Progenitor cell of endocrine pancreas (in vitro differentiated cells): ENCODE measurements at regions not wholly inside any gene's neighbourhood (a gene's known extent, or its start where the extent isn't known, plus 50 kb on each side); places are given as distances from the start of the nearest gene placed in this dataset.

Source experiments
- DNase-seq: peaks from one replicate; pipeline ENCODE4 v3.0.0; 2021; ENCODE audit warnings: low spot score; ENCODE audit not compliant: unreplicated experiment
- H3K27ac Mint-ChIP-seq: 2 replicates; pipeline ENCODE4 v1.8.0; 2021; ENCODE audit warnings: mild to moderate bottlenecking, moderate library complexity, mixed read lengths
- H3K27me3 Mint-ChIP-seq: 2 replicates; pipeline ENCODE4 v1.8.0; 2021; ENCODE audit warnings: mixed read lengths
- H3K36me3 Mint-ChIP-seq: 2 replicates; pipeline ENCODE4 v1.8.0; 2022; ENCODE audit warnings: mixed read lengths; ENCODE audit not compliant: insufficient read depth
- H3K4me1 Mint-ChIP-seq: 2 replicates; pipeline ENCODE4 v1.8.0; 2021; ENCODE audit warnings: low read depth, mixed read lengths
- H3K4me3 Mint-ChIP-seq: 2 replicates; pipeline ENCODE4 v1.8.0; 2021; ENCODE audit warnings: low read depth, mild to moderate bottlenecking, moderate library complexity, mixed read lengths
- H3K9me3 Mint-ChIP-seq: 2 replicates; pipeline ENCODE4 v1.8.0; 2021; ENCODE audit warnings: low read depth, mixed read lengths
- CTCF ChIP-seq: fragments of 200-600 bp; sonication (generic); IDR thresholded peaks from one replicate; pipeline ENCODE4 v1.5.0; 2021; ENCODE audit warnings: antibody characterized with exemption, mild to moderate bottlenecking; ENCODE audit not compliant: unreplicated experiment

DNA sequence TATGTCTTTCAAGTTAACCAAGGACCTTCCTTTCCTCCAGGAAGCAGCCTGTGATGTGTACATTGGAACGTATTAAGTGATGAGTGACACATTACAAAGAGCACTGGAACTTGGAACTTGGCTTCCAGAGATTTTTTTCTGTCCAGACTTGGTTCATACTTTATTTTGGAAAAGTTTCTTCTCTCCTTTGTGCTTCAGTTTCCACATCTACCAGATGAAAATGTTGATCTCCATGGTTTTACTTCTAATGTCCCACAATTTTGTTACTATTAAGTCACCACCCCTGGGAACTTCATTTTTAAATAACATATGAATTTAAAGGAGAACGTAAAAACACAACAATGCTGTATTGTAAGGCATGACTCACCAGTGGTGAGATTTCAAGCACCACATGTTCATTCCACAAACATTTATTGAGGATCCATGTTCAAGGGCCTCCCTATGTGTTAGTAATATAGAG lies 290.7 kb upstream of the LMCD1 start:
- TF ChIP-seq CTCF, result no peak
- Mint-ChIP-seq H3K27me3 (no peaks in the 10 kb centered on the region), H3K36me3 (no peaks in the 10 kb centered on the region), H3K4me1 (peaks cover 6% of the 10 kb centered on the region), H3K4me3 (no peak overlapping the region), H3K9me3 (peaks cover 3% of the 10 kb centered on the region), H3K27ac (no peak overlapping the region)
- DNase-seq, result no peak

- no peaks in the 10 kb centered on the region for H3K27me3 Mint-ChIP-seq
- TF ChIP-seq CTCF, result no peak
- H3K9me3 Mint-ChIP-seq, result peaks cover 3% of the 10 kb centered on the region
- H3K4me3 Mint-ChIP-seq, result no peak overlapping the region
- no peaks in the 10 kb centered on the region for H3K4me1 Mint-ChIP-seq
- DNase-seq, result no peak
- no peak overlapping the region for H3K27ac Mint-ChIP-seq
- no peaks in the 10 kb centered on the region for H3K36me3 Mint-ChIP-seq
Measured at GRCh38 chr3:8212794-8213193, 288.8 kb upstream of the LMCD1 start.

DNA sequence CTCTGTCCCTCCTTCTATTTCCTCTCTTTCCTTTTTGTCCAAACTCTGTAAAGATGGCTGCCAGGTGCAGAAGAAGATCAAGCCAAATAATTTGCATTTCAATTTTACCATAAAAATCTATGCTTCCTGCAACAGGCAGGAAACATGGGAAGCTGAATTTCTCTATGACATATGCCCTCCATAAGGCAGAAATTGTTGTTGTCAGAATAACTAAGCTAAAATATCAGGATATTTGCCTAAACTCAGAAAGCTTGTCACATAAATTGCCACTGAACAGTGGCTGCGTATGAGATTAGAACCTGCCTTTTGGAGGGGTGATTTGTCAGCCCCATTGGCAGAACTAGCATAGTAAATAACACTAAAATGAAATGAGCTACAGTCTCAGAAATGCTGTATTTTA lies 288.3 kb upstream of the LMCD1 start:
- TF ChIP-seq CTCF, result no peak
- H3K4me3 Mint-ChIP-seq, result no peak overlapping the region
- no peaks in the 10 kb centered on the region for H3K27me3 Mint-ChIP-seq
- no peaks in the 10 kb centered on the region for H3K9me3 Mint-ChIP-seq
- no peaks in the 10 kb centered on the region for H3K4me1 Mint-ChIP-seq
- no peaks in the 10 kb centered on the region for H3K36me3 Mint-ChIP-seq
- peak overlapping the region; percentile 19 for H3K27ac Mint-ChIP-seq
- no peak for DNase-seq

DNA sequence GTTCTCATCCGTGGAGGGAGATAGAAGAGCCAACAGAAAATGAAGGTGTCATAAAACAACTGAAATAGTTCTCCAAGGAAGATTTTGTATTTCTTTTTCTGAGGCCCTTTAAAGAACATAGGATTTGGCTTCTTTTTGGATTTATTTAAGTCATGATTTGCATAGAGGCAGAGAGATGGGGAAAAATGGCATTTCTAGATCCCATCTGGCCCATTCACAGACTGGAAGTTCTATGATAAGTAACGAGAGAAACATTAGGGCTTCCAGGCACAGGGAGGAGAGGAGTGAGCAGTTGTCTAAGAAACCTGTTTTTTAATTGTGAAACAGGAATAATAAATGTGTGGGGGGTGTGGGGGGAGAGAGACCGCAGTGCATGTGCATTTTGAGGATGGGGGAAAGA lies 285.8 kb upstream of the LMCD1 start:
- Mint-ChIP-seq H3K9me3 (no peaks in the 10 kb centered on the region), H3K4me3 (no peak overlapping the region), H3K36me3 (no peaks in the 10 kb centered on the region), H3K27ac (no peak overlapping the region), H3K27me3 (no peaks in the 10 kb centered on the region), H3K4me1 (no peaks in the 10 kb centered on the region)
- no peak for TF ChIP-seq CTCF
- DNase-seq, result no peak

- DNase-seq, result no peak
- Mint-ChIP-seq H3K27ac (no peak overlapping the region), H3K4me3 (no peak overlapping the region), H3K9me3 (no peaks in the 10 kb centered on the region), H3K27me3 (no peaks in the 10 kb centered on the region), H3K4me1 (no peaks in the 10 kb centered on the region), H3K36me3 (no peaks in the 10 kb centered on the region)
- no peak for TF ChIP-seq CTCF
Measured at GRCh38 chr3:8218353-8218940, 283.2 kb upstream of the LMCD1 start.
